ENCODE measurements at regions not wholly inside any gene's neighbourhood (a gene's known extent, or its start where the extent isn't known, plus 50 kb on each side); places are given as distances from the start of the nearest gene placed in this dataset.

DNA sequence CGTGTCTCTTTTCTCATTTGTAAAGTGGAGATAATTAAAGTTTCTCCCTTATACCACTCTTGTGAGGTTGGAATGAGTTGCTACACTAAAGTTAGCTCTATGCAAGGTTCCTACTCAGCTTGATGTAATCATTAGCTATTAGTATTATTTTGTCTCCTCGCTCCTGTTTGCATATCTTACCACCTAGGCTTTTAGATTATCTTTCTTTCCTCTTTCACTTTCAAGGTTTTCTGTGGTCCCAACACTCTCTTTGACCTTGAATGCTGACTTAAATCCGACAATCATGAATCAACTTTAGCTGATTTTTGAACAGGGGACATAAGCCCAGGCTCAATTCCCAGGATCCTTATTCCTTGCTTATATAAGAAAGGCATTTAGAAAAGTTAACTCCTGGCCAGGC is 769.7 kb upstream of the GRM7 start:
- TF ChIP-seq, protein P1, sequence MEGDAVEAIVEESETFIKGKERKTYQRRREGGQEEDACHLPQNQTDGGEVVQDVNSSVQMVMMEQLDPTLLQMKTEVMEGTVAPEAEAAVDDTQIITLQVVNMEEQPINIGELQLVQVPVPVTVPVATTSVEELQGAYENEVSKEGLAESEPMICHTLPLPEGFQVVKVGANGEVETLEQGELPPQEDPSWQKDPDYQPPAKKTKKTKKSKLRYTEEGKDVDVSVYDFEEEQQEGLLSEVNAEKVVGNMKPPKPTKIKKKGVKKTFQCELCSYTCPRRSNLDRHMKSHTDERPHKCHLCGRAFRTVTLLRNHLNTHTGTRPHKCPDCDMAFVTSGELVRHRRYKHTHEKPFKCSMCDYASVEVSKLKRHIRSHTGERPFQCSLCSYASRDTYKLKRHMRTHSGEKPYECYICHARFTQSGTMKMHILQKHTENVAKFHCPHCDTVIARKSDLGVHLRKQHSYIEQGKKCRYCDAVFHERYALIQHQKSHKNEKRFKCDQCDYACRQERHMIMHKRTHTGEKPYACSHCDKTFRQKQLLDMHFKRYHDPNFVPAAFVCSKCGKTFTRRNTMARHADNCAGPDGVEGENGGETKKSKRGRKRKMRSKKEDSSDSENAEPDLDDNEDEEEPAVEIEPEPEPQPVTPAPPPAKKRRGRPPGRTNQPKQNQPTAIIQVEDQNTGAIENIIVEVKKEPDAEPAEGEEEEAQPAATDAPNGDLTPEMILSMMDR (conservative IDR thresholded peaks at IDR 0.05; ENCODE audit: low read length) = no peak
- no peak for TF ChIP-seq EZH2phosphoT487 (IDR thresholded peaks at IDR 0.05; ENCODE audit: borderline replicate concordance, low read depth, low read length)

All from OCI-LY7 (cell line).